PFSK-1 (cell line): ENCODE measurements at regions not wholly inside any gene's neighbourhood (a gene's known extent, or its start where the extent isn't known, plus 50 kb on each side); places are given as distances from the start of the nearest gene placed in this dataset.

Source experiments
- FOXP2 ChIP-seq: optimal IDR thresholded peaks from 2 replicates; pipeline ENCODE3; 2011; ENCODE audit warnings: borderline replicate concordance, control low read depth, inconsistent platforms; ENCODE audit not compliant: insufficient read depth; ENCODE audit errors: extremely low read length, extremely low read depth
- POLR2AphosphoS5 ChIP-seq: IDR thresholded peaks from 2 replicates; pipeline ENCODE4 v1.6.1; 2012; ENCODE audit warnings: low read depth, mild to moderate bottlenecking, control low read depth, low read length, moderate library complexity
- SIN3A ChIP-seq: IDR thresholded peaks from 2 replicates; pipeline ENCODE4 v1.6.1; 2012; ENCODE audit warnings: mild to moderate bottlenecking, low read length, moderate library complexity, borderline replicate concordance; ENCODE audit not compliant: insufficient read depth
- TAF1 ChIP-seq: IDR thresholded peaks from 2 replicates; pipeline ENCODE4 v1.6.1; 2012; ENCODE audit warnings: low read length, control low read depth, borderline replicate concordance; ENCODE audit not compliant: insufficient read depth
- TF ChIP-seq, protein P1 (sequence below), 2 experiments: IDR thresholded peaks; 2 replicates each; pipeline versions ENCODE4 v1.6.1 to v1.8.0; 2011 to 2012; ENCODE audit warnings: low read depth in 2 of 2, low read length in 2 of 2, control low read depth in 1 of 2, inconsistent platforms in 1 of 2, mild to moderate bottlenecking in 1 of 2, moderate library complexity in 1 of 2; ENCODE audit not compliant: insufficient read depth in 1 of 2

DNA sequence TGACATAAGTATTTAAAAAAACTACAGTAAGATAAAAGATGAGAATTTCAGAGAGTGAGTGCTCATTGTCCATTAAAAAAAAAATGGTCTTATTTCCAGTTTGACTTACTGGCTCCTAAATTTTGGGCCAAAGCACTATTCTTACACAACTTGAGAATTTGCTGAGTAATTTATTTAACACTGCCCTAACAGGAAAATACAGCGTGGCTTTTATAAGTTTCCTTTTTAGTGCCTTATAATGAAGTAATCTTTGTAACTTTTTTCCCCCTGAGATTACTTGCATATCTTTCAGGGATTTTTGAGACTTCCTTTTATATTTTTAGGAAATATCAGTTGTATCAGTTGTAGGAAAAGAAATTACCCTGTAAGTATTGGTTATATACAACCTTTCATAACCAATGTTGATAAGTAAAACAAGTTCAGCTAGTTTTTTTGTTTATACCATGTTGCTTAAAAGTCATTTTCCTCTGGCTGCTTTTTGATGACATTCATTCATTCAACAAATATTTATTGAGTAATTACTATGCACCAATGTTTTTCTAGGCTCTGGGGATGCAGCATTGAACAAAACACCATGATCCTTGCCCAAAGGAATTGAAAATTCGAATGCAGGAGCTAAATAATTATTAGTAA lies 106.4 kb upstream of the SGK1 start:
- TF ChIP-seq SIN3A, result no peak
- no peak for TF ChIP-seq FOXP2

- TF ChIP-seq POLR2AphosphoS5, result no peak
- TF ChIP-seq SIN3A, result no peak
- no peak for TF ChIP-seq TAF1
- TF ChIP-seq, protein P1, sequence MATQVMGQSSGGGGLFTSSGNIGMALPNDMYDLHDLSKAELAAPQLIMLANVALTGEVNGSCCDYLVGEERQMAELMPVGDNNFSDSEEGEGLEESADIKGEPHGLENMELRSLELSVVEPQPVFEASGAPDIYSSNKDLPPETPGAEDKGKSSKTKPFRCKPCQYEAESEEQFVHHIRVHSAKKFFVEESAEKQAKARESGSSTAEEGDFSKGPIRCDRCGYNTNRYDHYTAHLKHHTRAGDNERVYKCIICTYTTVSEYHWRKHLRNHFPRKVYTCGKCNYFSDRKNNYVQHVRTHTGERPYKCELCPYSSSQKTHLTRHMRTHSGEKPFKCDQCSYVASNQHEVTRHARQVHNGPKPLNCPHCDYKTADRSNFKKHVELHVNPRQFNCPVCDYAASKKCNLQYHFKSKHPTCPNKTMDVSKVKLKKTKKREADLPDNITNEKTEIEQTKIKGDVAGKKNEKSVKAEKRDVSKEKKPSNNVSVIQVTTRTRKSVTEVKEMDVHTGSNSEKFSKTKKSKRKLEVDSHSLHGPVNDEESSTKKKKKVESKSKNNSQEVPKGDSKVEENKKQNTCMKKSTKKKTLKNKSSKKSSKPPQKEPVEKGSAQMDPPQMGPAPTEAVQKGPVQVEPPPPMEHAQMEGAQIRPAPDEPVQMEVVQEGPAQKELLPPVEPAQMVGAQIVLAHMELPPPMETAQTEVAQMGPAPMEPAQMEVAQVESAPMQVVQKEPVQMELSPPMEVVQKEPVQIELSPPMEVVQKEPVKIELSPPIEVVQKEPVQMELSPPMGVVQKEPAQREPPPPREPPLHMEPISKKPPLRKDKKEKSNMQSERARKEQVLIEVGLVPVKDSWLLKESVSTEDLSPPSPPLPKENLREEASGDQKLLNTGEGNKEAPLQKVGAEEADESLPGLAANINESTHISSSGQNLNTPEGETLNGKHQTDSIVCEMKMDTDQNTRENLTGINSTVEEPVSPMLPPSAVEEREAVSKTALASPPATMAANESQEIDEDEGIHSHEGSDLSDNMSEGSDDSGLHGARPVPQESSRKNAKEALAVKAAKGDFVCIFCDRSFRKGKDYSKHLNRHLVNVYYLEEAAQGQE (IDR thresholded peaks at IDR 0.05; ENCODE audit: insufficient read depth in 1 of 2, low read depth in 2 of 2, low read length in 2 of 2), result no peak
- no peak for TF ChIP-seq FOXP2
Observed at GRCh38 chr6:134422426-134423231, 104.7 kb upstream of the SGK1 start.

DNA sequence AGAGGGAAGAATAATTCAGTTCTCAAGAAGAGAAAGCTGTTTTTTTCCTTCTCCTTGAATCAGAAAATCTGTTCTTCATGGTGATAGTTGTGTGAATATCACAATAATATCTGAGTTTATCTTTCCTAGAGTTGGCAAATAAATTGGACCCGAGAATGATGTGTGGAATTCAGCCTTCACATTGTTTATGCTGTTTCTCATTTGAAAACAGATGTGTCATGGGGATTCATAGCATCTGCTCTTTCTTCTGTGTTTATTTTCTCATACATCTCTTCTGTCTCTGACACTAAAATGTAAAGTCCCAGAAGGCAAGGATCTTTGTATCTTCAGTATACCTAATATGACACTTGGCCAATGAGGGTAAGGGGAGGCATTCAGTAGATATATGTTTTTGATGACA lies 103.6 kb upstream of the SGK1 start:
- TF ChIP-seq, protein P1 (IDR thresholded peaks at IDR 0.05; ENCODE audit: insufficient read depth in 1 of 2, low read depth in 2 of 2, low read length in 2 of 2), result no peak
- TF ChIP-seq SIN3A (no peak), POLR2AphosphoS5 (no peak), TAF1 (no peak), FOXP2 (no peak)

- TF ChIP-seq FOXP2 (no peak), TAF1 (no peak), POLR2AphosphoS5 (no peak), SIN3A (no peak)
- TF ChIP-seq, protein P1 (IDR thresholded peaks at IDR 0.05; ENCODE audit: insufficient read depth in 1 of 2, low read depth in 2 of 2, low read length in 2 of 2), result no peak
Observed at GRCh38 chr6:134420614-134421181, 102.8 kb upstream of the SGK1 start.

GRCh38 chr6:134419716-134420115 lies 101.8 kb upstream of the SGK1 start:
- TF ChIP-seq TAF1, result no peak
- TF ChIP-seq SIN3A, result no peak
- TF ChIP-seq, protein P1 (IDR thresholded peaks at IDR 0.05; ENCODE audit: insufficient read depth in 1 of 2, low read depth in 2 of 2, low read length in 2 of 2), result no peak
- no peak for TF ChIP-seq POLR2AphosphoS5
- TF ChIP-seq FOXP2, result no peak
